GM12892 (cell line): ENCODE measurements at regions not wholly inside any gene's neighbourhood (a gene's known extent, or its start where the extent isn't known, plus 50 kb on each side); places are given as distances from the start of the nearest gene placed in this dataset.

Source experiments
- POLR2AphosphoS5 ChIP-seq: IDR thresholded peaks from 2 replicates; pipeline ENCODE4 v1.6.1; 2011; ENCODE audit warnings: low read depth, low read length, control low read depth
- TAF1 ChIP-seq: IDR thresholded peaks from 2 replicates; pipeline ENCODE4 v1.6.1; 2011; ENCODE audit warnings: low read depth, mild to moderate bottlenecking, control low read depth, low read length, borderline replicate concordance

DNA sequence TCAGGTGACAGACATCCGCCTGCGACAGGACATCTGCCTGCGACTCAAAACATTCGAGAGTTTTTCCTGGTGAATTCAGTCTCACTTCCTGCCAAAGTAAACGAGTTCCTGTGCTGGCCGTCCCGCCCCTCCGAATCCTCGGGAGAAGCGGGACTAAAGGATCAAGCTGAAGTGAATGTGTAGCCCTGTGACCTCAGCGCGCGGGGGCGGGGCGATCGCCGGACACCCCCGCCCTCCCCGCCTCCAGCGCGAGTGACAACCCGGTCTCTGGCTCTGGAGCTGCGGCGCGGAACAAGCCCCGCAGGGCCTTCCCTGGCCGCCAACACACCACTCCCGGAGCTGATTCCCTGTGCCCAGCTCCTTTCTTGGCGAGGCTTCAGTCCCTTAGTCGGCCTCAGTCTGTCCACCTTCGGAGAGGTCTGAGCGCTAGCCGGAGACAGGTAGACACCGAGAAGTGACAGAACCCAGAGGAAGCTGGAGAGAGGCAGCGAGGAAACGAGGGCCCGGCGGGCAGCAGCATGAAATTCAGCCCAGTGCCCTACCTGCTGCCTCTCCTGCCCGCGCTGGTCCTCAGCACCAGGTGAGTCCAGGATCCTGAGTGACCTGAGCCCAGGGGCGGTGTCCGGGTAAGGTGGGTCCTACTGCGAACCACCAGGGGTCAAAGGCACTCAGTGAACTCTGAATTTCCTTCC is 766.4 kb upstream of the LUZP2 start:
- no peak for TF ChIP-seq POLR2AphosphoS5
- no peak for TF ChIP-seq TAF1
